ENCODE measurements at regions not wholly inside any gene's neighbourhood (a gene's known extent, or its start where the extent isn't known, plus 50 kb on each side); places are given as distances from the start of the nearest gene placed in this dataset.
A peak's percentile ranks its signal among the peaks of the same experiment; 100 is the strongest.

- DNase-seq, result no peak
Measured at GRCh38 chr7:26553128-26553527, 261.5 kb downstream of the SNX10 start.

- DNase-seq, result no peak
Measured at GRCh38 chr7:26553582-26553981, 261.9 kb downstream of the SNX10 start.

DNA sequence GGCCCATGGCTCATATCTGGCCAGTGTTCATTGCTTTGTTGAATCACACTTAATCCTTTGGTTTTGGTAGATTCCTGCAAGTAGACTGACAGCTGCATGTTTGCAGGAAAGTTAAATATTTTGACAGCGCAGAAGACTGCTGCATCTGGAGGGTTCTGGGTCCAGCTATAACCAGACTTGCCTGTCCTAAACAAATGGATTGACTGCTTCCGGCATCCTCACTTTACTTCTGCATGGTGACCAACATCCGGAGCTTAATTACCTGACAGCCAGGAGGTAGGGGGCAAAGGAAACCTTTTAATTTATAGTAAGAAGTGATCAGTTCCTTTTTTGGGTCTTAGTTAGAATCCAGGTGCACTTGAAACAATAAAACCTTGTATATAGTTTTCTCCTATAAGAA lies 263.3 kb downstream of the SNX10 start:
- no peak for DNase-seq

GRCh38 chr7:26556061-26556881 lies 264.6 kb downstream of the SNX10 start:
- DNase-seq, result no peak

DNA sequence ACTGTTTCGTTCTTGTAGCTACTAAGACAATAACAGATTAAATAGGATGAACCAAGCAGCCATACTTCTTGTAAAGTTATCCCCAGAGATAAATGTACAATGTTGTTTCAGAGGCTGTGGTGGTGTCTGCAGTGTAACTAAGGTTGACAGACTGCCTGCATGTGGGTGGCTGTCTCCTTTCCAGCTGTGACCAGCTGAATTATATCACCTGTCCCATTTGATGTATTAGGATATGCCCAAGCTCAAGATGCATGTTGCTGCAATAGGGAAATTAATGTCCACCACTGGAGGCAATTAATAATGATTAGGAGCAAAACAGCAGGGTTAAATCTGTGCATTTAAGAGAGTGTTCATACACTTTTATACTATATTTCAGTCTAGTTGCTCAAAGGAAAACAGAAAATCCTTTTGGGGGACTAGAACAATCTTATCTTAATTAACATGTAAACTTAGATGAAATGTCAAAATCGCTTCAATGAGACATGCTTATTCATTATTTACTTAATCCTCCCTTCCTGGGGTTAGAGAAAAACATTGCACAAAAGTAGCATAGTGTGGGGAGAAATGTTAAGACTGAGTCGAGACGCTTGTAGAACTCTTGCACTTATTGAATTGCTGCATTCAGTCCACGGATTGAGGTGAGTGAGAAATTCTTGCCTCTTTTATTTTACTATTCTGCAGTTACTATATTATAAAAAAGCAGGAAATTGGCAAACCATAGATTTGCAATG lies 269.0 kb downstream of the SNX10 start:
- DNase-seq, result no peak

DNA sequence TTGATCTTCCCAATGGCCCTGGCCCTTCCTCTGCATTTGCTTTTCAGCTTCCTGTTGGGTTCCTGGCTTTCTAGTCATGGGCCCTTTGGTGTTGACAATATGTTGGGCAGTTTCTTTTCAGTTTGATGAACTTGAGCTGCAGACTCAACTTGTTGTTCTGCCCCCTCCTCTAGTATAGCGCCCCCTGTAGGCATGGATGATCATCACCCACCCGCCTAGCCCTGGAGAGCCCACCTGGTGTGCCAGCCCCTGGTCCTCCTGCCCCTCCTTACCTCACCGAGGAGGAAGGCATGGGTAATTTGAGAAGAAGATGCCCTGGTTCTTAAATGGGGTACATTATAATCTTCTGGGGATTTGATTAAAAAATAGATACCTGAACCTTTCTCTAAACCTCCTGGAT lies 271.2 kb downstream of the SNX10 start:
- DNase-seq, result no peak

DNA sequence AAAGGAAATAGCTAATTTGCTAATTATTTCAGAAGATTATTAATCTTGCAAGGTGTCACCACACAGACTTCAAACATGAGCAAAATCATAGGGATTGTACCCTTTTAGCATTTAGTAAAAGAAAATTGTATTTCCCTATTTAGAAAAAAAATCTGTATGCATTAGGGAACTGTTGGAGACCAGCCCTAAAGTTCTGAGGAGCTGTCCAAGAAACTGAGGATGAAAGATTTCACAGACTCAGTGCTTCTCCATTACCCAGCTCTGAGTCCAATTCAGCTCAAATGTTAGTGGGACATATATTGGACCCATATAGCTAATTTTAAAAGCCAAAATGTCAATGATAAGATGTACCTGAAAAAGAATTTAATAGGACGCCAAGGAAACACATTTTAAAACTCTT lies 271.7 kb downstream of the SNX10 start:
- no peak for DNase-seq

- DNase-seq, result no peak
Measured at GRCh38 chr7:26567266-26567665, 275.6 kb downstream of the SNX10 start.

DNA sequence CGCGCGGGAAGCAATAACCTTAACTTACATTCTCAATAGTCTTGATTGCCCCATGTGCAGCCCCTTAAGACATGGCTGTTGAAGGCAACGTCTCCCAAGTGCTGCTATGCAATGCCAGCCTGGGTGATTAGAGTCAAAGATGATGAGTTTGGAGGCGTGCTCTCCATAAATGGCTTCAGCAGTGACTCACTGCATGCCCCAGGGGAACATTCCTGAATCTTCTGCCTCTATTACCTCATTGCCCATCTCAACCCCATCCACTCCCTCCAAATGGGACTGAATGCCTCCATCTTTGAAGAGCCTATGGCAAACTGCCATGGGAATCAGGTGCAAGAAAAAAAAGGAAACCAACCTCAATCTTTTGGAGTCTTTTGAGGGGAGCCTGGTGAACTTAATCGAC lies 282.8 kb downstream of the SNX10 start:
- no peak for DNase-seq

DNA sequence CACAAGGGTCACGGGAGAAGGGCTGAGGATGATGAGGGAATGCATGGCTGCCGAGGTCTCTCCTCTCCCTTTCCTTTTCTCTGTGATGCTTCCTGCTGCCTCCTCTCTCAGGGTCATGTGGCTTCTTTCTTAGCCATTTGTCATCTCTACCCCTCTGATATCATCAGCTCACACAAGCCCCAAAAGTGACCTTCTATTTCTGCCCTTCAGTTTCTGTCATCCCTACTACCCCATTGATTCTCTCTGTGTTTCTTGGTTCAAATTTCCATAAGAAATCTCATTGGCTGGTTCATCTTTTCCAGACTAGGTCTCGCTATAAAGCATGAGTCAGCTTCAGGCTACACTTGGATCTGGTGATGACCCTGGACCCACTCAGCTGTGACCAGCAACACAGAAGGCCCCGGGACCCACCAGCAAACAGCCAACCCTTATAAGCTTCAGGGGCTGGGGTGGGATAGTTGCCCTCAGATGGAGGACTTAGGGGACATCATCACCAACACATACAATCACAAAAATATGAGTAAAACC lies 284.3 kb downstream of the SKAP2 start:
- no peak for DNase-seq

DNA sequence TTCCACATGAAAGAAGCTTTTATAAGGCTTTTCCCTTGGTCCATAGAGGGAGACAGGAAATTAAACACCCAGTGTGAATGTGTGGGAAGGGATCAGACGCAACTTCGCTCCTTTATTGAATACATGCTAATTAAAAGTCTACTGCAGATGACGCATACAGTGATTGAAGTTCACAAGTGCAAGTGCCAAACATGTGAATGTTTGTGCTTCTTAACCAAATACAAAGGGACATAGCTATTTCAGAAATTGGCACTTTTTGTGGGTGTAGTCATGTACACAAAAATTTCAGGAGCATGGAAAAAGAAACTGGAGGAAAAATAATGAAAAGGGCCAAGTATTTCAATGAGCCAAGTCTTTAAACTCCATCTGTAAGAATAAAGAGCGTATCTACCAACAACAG lies 283.7 kb downstream of the SKAP2 start:
- no peak for DNase-seq

DNA sequence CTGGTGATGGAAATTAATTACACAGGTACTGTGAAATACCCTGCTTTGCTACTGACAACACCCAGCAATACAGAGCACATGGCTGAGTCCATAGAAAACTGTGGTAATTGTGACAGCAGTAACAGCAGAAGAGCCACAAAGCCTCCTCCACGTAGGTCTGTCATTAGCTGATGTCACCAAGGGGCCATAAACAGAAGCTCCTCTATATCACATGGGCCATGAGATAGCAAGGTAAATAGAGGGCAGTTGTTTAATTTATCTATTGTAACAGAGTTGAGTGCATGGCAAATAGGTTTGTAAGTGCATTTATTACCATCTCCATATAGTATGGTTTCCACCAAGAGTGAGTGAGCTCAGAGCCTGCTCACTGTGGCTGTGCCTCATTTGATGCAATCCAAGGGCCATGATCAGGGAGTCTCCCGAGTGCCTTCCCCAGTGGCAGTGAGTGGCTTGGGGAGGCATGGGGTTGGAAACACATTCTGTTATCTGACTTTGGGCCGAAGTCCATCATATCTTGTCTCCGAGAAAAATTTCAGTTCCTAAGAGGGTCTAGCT lies 281.2 kb downstream of the SKAP2 start:
- no peak for DNase-seq

DNA sequence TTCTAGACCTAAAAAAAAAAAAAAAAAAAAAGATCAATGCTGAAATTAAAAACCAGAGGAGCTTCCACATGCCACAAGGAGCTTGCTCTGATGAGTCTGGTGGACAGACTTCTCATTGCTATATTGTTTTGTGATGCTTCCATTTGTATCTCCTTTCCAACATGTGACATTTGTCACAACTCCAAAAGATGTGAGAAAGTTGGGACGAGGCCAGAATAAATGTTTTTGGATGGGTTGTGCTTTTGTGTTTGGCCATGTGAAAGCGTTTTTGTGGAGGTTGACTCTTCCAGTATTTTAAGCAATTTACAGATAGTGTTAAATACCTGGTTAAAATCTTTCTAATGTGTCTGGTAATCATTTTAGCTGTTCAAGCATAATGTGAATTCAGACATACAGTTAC lies 280.1 kb downstream of the SKAP2 start:
- no peak for DNase-seq

GRCh38 chr7:26584987-26585665 lies 279.3 kb downstream of the SKAP2 start:
- DNase-seq, result no peak

DNA sequence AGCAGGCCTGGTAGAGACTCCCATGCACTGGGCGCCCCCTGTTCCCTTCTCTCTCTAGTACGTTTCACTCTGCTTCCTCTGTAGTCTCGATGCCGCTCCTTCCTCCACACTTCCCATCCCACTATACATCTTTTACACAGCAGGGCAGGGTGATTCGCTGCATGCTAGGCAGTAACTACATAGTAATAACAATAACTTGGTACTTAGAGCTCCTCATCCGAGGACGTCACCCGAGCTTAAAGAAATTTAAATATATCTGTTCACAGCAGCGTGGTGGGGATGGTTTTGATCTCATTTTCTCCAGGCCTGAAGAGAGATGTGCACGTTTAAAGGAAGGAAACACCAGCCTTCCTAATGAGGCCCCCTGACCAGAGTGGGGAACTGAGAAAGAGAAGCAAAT lies 276.9 kb downstream of the SKAP2 start:
- DNase-seq, result no peak

DNA sequence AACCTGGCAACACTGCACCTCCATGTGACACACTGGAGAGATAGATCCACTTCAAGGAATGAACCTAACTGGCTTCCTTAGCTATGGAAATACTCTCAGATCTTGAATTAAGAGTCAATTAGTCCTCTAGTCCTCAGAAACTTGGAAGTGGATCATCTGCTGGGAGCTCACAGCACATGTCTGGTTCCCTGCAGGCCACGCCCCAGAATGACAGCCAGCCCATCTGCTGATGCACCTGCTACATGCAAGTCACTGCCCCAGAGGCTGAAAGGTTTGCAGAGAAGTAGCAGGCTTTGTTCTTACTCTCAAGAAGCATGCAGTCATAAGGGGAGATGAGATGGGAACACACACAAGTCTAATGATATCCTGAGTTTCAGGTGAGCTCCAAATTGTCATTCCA lies 275.9 kb downstream of the SKAP2 start:
- no peak for DNase-seq

GRCh38 chr7:26590709-26591108 lies 273.7 kb downstream of the SKAP2 start:
- DNase-seq, result no peak

DNA sequence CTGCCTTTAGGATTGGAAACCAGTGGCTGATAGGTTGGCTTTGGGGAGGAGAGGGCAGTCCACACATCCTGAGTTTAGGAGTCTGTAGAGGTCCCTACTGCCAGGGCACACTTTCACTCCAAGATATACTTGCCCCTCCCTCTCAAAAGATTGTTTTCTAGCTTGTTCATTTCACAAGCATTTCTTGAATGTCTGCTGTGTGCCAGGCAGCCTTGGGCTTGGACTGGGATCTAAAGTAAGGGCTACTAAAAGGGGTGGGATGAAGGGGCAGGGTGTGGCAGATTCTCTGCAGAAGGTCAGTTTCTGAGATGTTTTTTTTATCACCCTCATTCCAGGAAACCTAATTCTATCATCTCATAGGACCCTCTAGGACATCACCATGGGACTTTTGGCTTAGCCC lies 272.4 kb downstream of the SKAP2 start:
- no peak for DNase-seq

DNA sequence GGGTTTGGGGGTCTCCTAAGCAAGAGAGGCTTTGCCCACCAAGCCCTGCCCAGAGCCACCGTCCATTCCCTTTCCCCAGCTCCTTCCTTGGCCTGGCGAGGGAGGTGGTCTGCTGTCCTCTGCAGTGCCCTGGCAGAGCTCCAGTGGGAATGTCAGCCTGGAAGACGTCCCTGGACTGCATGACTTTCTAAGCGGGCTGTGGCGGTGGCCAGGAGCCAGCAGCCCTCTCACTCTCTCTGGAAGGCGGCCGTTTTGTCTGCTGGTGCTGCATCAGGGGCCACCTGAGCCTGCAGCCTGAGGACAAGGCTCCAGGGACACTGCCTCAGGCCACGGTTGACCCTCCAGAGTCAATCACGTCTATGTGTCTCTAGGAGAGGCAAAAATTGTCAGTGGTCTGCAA lies 271.0 kb downstream of the SKAP2 start:
- peak; percentile 37 to 38 for DNase-seq

GRCh38 chr7:26593896-26594295 lies 270.5 kb downstream of the SKAP2 start:
- DNase-seq, result peak in 1 of 2 donors; percentile 13

GRCh38 chr7:26594553-26594952 lies 269.8 kb downstream of the SKAP2 start:
- DNase-seq, result no peak

DNA sequence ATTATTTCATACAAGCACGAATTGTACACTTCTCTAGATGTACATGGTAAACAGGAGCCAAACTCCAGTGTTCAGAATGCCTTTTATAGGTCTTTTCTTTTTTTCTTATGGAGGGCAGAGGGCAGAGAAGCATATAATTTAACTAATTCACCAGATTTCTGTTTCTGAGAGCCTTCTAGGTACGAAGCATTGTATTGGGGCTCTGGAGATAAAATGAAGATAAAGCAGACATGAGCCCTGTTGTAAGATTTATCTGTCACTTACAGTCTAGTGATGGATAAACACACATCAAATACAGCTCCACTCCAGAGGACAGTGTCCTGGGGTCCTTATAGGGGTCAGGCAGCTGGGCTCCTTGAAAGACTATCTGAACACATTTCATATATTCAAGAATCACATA lies 265.5 kb downstream of the SKAP2 start:
- DNase-seq, result no peak

Measured in right lung (tissue), 2 donors.